CD4-positive, alpha-beta T cell (primary cell): ENCODE measurements at regions not wholly inside any gene's neighbourhood (a gene's known extent, or its start where the extent isn't known, plus 50 kb on each side); places are given as distances from the start of the nearest gene placed in this dataset.
"Not testable (repeated sequence)": the region's sequence is repeated elsewhere in the genome, so short reads cannot be mapped to it uniquely, and the experiment has no call there.

Source experiments
- ATAC-seq: fragments of 200-7000 bp; cut with Tn5 transposase; one replicate; pipeline ENCODE4 v1.10.0; 2022; ENCODE audit warnings: mild to moderate bottlenecking; ENCODE audit not compliant: poor library complexity
- CTCF ChIA-PET: fragments of 350-600 bp; sonication (Branson Sonifier 250); formaldehyde crosslinking; loops from one replicate; lab custom pipeline; 2021; ENCODE audit warnings: antibody characterized with exemption, inconsistent platforms; lab: Charles Lee
- POLR2A ChIA-PET: fragments of 350-600 bp; sonication (Branson Sonifier 250); formaldehyde crosslinking; loops from one replicate; lab custom pipeline; 2021; ENCODE audit warnings: antibody characterized with exemption, inconsistent platforms; lab: Charles Lee
- DNase-seq, 14 experiments: peaks; one replicate each; pipeline ENCODE4 v3.0.0-alpha.2; 2013 to 2020; ENCODE audit warnings: mixed read lengths in 2 of 14
- H3K27ac ChIP-seq, 2 donors: one replicate each; pipeline versions ENCODE4 v1.5.1 to v1.7.0; 2013; ENCODE audit warnings: low read length in 2 of 2, low read depth in 1 of 2, mild to moderate bottlenecking in 1 of 2
- H3K27me3 ChIP-seq, 2 experiments: 1 replicate in 1 of 2; 2 replicates in 1 of 2; pipeline versions ENCODE4 v1.6.1 to v1.7.0; 2013; ENCODE audit warnings: low read length in 2 of 2, control low read depth in 1 of 2, mild to moderate bottlenecking in 1 of 2, moderate library complexity in 1 of 2; ENCODE audit not compliant: insufficient read depth in 2 of 2, control insufficient read depth in 1 of 2
- H3K36me3 ChIP-seq: one replicate; pipeline ENCODE4 v1.6.1; 2013; ENCODE audit warnings: low read length, control low read depth; ENCODE audit not compliant: insufficient read depth
- H3K4me1 ChIP-seq: one replicate; pipeline ENCODE4 v1.6.1; 2013; ENCODE audit warnings: low read length, control low read depth; ENCODE audit not compliant: insufficient read depth
- H3K4me3 ChIP-seq: one replicate; pipeline ENCODE4 v1.5.1; 2013; ENCODE audit warnings: mild to moderate bottlenecking, low read length, moderate library complexity
- H3K9me3 ChIP-seq, 2 experiments: 1 replicate in 1 of 2; 2 replicates in 1 of 2; pipeline versions ENCODE4 v1.6.1 to v1.7.0; 2013; ENCODE audit warnings: low read length in 2 of 2, mild to moderate bottlenecking in 2 of 2, control low read depth in 1 of 2, moderate library complexity in 1 of 2; ENCODE audit not compliant: control insufficient read depth in 1 of 2, insufficient read depth in 1 of 2
- H3K27ac Mint-ChIP-seq: one replicate; pipeline ENCODE4 v1.8.0; 2020; ENCODE audit warnings: mixed read lengths
- H3K27me3 Mint-ChIP-seq: one replicate; pipeline ENCODE4 v1.8.0; 2021; ENCODE audit warnings: mixed read lengths
- H3K36me3 Mint-ChIP-seq: one replicate; pipeline ENCODE4 v1.8.0; 2021; ENCODE audit warnings: low read depth, mixed read lengths
- H3K4me1 Mint-ChIP-seq: one replicate; pipeline ENCODE4 v1.8.0; 2021; ENCODE audit warnings: low read depth, mixed read lengths
- H3K4me3 Mint-ChIP-seq: one replicate; pipeline ENCODE4 v1.8.0; 2020; ENCODE audit warnings: mild to moderate bottlenecking, mixed read lengths
- H3K9me3 Mint-ChIP-seq: one replicate; pipeline ENCODE4 v1.8.0; 2020; ENCODE audit warnings: mixed read lengths
- intact Hi-C, 2 experiments: fragments of 100-400 bp; cut with DNase I in 1 of 2; cut with micrococcal nuclease in 1 of 2; formaldehyde crosslinking; loops; one replicate each; pipeline versions ENCODE4 v1.15.1 to v1.9.0; 2023 to 2025; cut with DNase I, micrococcal nuclease
- TF ChIP-seq, protein P1 (sequence below): fragments of 200-600 bp; IDR thresholded peaks from one replicate; pipeline ENCODE4 v1.8.0; 2022; ENCODE audit warnings: antibody characterized with exemption, mild to moderate bottlenecking

DNA sequence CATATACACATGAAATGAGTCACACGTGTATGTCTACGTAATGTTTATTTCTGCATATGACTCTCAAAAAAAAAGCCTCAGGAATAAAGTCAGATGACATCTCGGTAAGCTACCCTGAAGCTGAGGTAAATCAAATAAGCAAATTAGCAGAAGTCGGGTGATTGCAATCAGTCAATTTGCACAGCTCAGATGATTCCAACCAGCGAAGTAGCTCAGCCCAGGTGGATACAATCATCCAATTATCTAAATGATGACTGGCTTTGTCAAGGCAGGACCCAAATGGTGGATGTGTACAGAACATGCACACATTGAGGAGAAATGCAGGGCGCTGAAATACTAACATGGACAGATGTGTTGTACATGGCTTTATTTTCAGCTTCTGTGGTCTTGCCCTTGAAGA is 148.5 kb downstream of the ZNF486 start:
- DNase-seq (no peak), ATAC-seq (no peak)
- H3K4me1 ChIP-seq = no peaks in the 10 kb centered on the region
- Mint-ChIP-seq H3K27ac (no peak overlapping the region), H3K36me3 (no peaks in the 10 kb centered on the region), H3K27me3 (no peaks in the 10 kb centered on the region), H3K4me1 (no peaks in the 10 kb centered on the region), H3K9me3 (no peaks in the 10 kb centered on the region), H3K4me3 (no peak overlapping the region)
- H3K4me3 ChIP-seq = no peak overlapping the region
- TF ChIP-seq, protein P1, sequence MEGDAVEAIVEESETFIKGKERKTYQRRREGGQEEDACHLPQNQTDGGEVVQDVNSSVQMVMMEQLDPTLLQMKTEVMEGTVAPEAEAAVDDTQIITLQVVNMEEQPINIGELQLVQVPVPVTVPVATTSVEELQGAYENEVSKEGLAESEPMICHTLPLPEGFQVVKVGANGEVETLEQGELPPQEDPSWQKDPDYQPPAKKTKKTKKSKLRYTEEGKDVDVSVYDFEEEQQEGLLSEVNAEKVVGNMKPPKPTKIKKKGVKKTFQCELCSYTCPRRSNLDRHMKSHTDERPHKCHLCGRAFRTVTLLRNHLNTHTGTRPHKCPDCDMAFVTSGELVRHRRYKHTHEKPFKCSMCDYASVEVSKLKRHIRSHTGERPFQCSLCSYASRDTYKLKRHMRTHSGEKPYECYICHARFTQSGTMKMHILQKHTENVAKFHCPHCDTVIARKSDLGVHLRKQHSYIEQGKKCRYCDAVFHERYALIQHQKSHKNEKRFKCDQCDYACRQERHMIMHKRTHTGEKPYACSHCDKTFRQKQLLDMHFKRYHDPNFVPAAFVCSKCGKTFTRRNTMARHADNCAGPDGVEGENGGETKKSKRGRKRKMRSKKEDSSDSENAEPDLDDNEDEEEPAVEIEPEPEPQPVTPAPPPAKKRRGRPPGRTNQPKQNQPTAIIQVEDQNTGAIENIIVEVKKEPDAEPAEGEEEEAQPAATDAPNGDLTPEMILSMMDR = no peak
- no peaks in the 10 kb centered on the region for H3K36me3 ChIP-seq
- H3K9me3 ChIP-seq = peaks cover 0 to 15% of the 10 kb centered on the region in 2 experiments
- intact Hi-C loops = no loop called here
- CTCF ChIA-PET = no interaction called here
- no peaks in the 10 kb centered on the region for H3K27me3 ChIP-seq
- POLR2A ChIA-PET = interaction anchor here (1.1 kb wide), 1 partner anchor 250 kb away, joined by 3 read pairs; no protein-coding TSS in a partner anchor
- H3K27ac ChIP-seq = no peak overlapping the region

DNA sequence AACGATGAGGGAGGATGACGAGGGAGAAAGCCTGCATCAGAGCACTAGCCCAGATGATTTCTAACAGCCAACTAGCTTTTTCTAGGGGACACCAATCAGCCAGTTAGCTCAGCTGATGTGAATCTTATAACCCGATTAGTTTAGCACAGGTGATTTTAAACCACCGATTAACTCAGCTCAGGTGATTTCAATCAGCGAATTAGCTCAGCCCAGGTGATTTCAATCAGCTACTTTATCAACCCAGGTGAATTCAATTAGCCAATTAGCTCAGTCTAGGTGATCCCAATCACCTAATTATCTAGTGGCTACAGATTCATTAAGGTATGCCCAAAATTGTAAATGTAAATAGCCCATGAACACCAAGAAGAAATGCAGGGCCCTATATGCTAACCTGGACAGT is 146.9 kb downstream of the ZNF486 start:
- no peaks in the 10 kb centered on the region for H3K4me1 ChIP-seq
- no peak overlapping the region for H3K4me3 ChIP-seq
- peaks cover 0 to 19% of the 10 kb centered on the region in 2 experiments for H3K9me3 ChIP-seq
- POLR2A ChIA-PET = no interaction called here
- no peaks in the 10 kb centered on the region for H3K36me3 Mint-ChIP-seq
- no peak overlapping the region for H3K27ac Mint-ChIP-seq
- CTCF ChIA-PET = no interaction called here
- DNase-seq (no peak), ATAC-seq (no peak)
- H3K4me3 Mint-ChIP-seq = no peak overlapping the region
- no peaks in the 10 kb centered on the region for H3K36me3 ChIP-seq
- H3K27ac ChIP-seq = no peak overlapping the region
- intact Hi-C loops = no loop called here
- no peaks in the 10 kb centered on the region for H3K4me1 Mint-ChIP-seq
- H3K9me3 Mint-ChIP-seq = no peaks in the 10 kb centered on the region
- TF ChIP-seq, protein P1 = no peak
- no peaks in the 10 kb centered on the region for H3K27me3 Mint-ChIP-seq
- no peaks in the 10 kb centered on the region for H3K27me3 ChIP-seq

DNA sequence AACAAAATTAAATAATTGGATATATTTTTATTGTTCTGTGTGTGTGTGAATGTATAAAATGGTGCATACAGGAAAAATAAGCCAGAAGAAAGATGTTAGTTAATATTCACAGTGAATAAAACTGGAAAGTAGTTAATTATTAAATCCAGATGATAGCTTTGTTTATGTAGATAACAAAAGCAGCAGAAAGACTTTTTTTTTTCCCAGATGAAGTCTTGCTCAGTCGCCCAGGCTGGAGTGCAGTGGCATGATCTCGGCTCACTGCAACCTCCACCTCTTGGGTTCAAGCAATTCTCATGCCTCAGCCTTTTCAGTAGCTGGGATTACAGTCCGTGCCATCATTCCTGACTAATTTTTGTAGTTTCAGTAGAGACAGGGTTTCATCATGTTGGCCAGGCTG is 140.1 kb downstream of the ZNF486 start:
- Mint-ChIP-seq H3K4me1 (no peaks in the 10 kb centered on the region), H3K9me3 (peaks cover 3% of the 10 kb centered on the region), H3K27me3 (no peaks in the 10 kb centered on the region), H3K4me3 (no peak overlapping the region), H3K27ac (no peak overlapping the region), H3K36me3 (no peaks in the 10 kb centered on the region)
- Histone ChIP-seq H3K4me3 (no peak overlapping the region), H3K9me3 (peaks cover 0 to 9% of the 10 kb centered on the region in 2 experiments), H3K27me3 (no peaks in the 10 kb centered on the region), H3K36me3 (no peaks in the 10 kb centered on the region), H3K27ac (no peak overlapping the region), H3K4me1 (no peaks in the 10 kb centered on the region)
- intact Hi-C loops = no loop called here
- ATAC-seq = no peak
- TF ChIP-seq, protein P1 = no peak
- ChIA-PET POLR2A (no interaction called here), CTCF (no interaction called here)
- DNase-seq = no peak

DNA sequence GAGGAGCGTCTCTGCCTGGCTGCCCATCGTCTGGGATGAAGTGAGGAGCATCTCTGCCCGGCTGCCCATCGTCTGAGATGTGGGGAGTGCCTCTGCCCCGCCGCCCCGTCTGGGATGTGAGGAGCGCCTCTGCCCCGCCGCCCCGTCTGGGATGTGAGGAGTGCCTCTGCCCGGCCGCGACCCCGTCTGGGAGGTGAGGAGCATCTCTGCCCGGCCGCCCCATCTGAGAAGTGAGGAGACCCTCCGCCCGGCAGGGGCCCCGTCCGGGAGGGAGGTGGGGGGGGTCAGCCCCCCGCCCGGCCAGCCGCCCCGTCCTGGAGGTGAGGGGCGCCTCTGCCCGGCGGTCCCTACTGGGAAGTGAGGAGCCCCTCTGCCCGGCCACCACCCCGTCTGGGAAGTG is 129.3 kb downstream of the ZNF486 start:
- H3K9me3 ChIP-seq = peaks cover 0 to 10% of the 10 kb centered on the region in 2 experiments
- H3K27me3 Mint-ChIP-seq, H3K36me3 ChIP-seq, intact Hi-C loops, H3K4me1 ChIP-seq, DNase-seq, H3K4me3 ChIP-seq, H3K9me3 Mint-ChIP-seq, H3K4me3 Mint-ChIP-seq, POLR2A ChIA-PET, H3K27me3 ChIP-seq, CTCF ChIA-PET, H3K4me1 Mint-ChIP-seq, H3K27ac ChIP-seq, H3K36me3 Mint-ChIP-seq, ATAC-seq, H3K27ac Mint-ChIP-seq: not testable (repeated sequence)
